Sigmoid colon (tissue), 6 donors: ENCODE measurements at regions not wholly inside any gene's neighbourhood (a gene's known extent, or its start where the extent isn't known, plus 50 kb on each side); places are given as distances from the start of the nearest gene placed in this dataset.
"Not testable (repeated sequence)": the region's sequence is repeated elsewhere in the genome, so short reads cannot be mapped to it uniquely, and the experiment has no call there.

Experiments
- DNase-seq: peaks from one replicate; pipeline ENCODE4 v3.0.0-alpha.2; 2019
- H3K27ac ChIP-seq, 4 donors: fragments of 200-600 bp; sonication (generic); one replicate each; pipeline ENCODE4 v1.5.1; 2016 to 2019; ENCODE audit warnings: mild to moderate bottlenecking in 1 of 4
- H3K27me3 ChIP-seq, 3 donors: fragments of 200-600 bp; sonication (generic); one replicate each; pipeline ENCODE4 v1.5.1; 2019; ENCODE audit warnings: mild to moderate bottlenecking in 1 of 3
- H3K36me3 ChIP-seq, 4 donors: fragments of 200-600 bp; sonication (generic); one replicate each; pipeline ENCODE4 v1.5.1; 2016 to 2019
- H3K4me1 ChIP-seq, 4 donors: fragments of 200-600 bp; sonication (generic); one replicate each; pipeline ENCODE4 v1.5.1; 2017 to 2019
- H3K4me3 ChIP-seq, 4 donors: fragments of 200-600 bp; sonication (generic); one replicate each; pipeline ENCODE4 v1.5.1; 2017 to 2019; ENCODE audit warnings: mild to moderate bottlenecking in 2 of 4, moderate library complexity in 1 of 4
- H3K9me3 ChIP-seq, 4 donors: fragments of 200-600 bp in 3 of 4; sonication (generic) in 3 of 4; one replicate each; pipeline versions ENCODE4 v1.5.1 to v1.6.1; 2013 to 2019
- CTCF ChIP-seq, 4 experiments: fragments of 450-650 bp in 3 of 4; fragments of 200-600 bp in 1 of 4; IDR thresholded peaks; one replicate each; pipeline ENCODE4 v1.5.1; 2016 to 2019; ENCODE audit warnings: antibody characterized with exemption in 4 of 4, mild to moderate bottlenecking in 3 of 4, moderate library complexity in 2 of 4
- EP300 ChIP-seq, 4 donors: sonication (generic); formaldehyde crosslinking; IDR thresholded peaks; one replicate each; pipeline ENCODE4 v1.6.1; 2017; ENCODE audit warnings: antibody characterized with exemption in 4 of 4
- POLR2A ChIP-seq, 2 donors: fragments of 450-650 bp; IDR thresholded peaks; one replicate each; pipeline ENCODE4 v1.6.1; 2016; ENCODE audit warnings: antibody characterized with exemption in 2 of 2, mild to moderate bottlenecking in 2 of 2, moderate library complexity in 2 of 2
- POLR2AphosphoS5 ChIP-seq, 4 donors: sonication (generic); formaldehyde crosslinking; IDR thresholded peaks; one replicate each; pipeline ENCODE4 v1.6.1; 2017; ENCODE audit warnings: antibody characterized with exemption in 4 of 4
- WGBS, 2 donors: extraction: QIAGEN DNeasy Blood & Tissue Kit; methylation state at CpG; one replicate each; pipeline ENCODE4 v1.1.7; 2013; 5-methylcytosine and 5-hydroxymethylcytosine counted together
- intact Hi-C: fragments of 100-400 bp; cut with DNase I; formaldehyde crosslinking; loops from one replicate; pipeline ENCODE4 v1.15.1; 2023
- donor health status: healthy with polysubstance abuse.
- donor health status: healthy.

GRCh38 chr12:25320123-25321006 lies 69.6 kb upstream of the KRAS start:
- Histone ChIP-seq H3K9me3 (no peaks in the 10 kb centered on the region), H3K27me3 (no peaks in the 10 kb centered on the region), H3K4me1 (peaks cover 0 to 7% (median 0%) of the 10 kb centered on the region in 4 donors), H3K4me3 (no peak overlapping the region), H3K27ac (no peak overlapping the region), H3K36me3 (no peaks in the 10 kb centered on the region)
- TF ChIP-seq POLR2AphosphoS5 (IDR thresholded peaks at IDR 0.05) (no peak), POLR2A (IDR thresholded peaks at IDR 0.05) (no peak), CTCF (IDR thresholded peaks at IDR 0.05) (no peak), EP300 (IDR thresholded peaks at IDR 0.05) (no peak)
- intact Hi-C loops: no loop called here
- no peak for DNase-seq
- WGBS, 2 donors: 31 to 32% methylated on average over 5 of the region's 5 CpGs

GRCh38 chr12:25319233-25319984 lies 68.7 kb upstream of the KRAS start:
- no peaks in the 10 kb centered on the region for H3K36me3 ChIP-seq
- intact Hi-C loops: no loop called here
- H3K27me3 ChIP-seq: no peaks in the 10 kb centered on the region
- no peak overlapping the region for H3K4me3 ChIP-seq
- DNase-seq: no peak
- H3K9me3 ChIP-seq: no peaks in the 10 kb centered on the region
- TF ChIP-seq POLR2AphosphoS5 (IDR thresholded peaks at IDR 0.05): no peak
- H3K27ac ChIP-seq: no peak overlapping the region
- WGBS, 2 donors: 91% methylated on average over 7 of the region's 7 CpGs
- H3K4me1 ChIP-seq: peaks cover 0 to 7% (median 0%) of the 10 kb centered on the region in 4 donors

- Histone ChIP-seq H3K36me3 (no peaks in the 10 kb centered on the region), H3K4me1 (peaks cover 0 to 7% (median 0%) of the 10 kb centered on the region in 4 donors), H3K27me3 (no peaks in the 10 kb centered on the region), H3K9me3 (no peaks in the 10 kb centered on the region), H3K27ac (no peak overlapping the region), H3K4me3 (no peak overlapping the region)
- 22 to 59% methylated on average over 4 of the region's 4 CpGs for WGBS, 2 donors
- intact Hi-C loops: no loop called here
- no peak for DNase-seq
- TF ChIP-seq EP300 (IDR thresholded peaks at IDR 0.05) (no peak), POLR2A (IDR thresholded peaks at IDR 0.05) (no peak), POLR2AphosphoS5 (IDR thresholded peaks at IDR 0.05) (no peak), CTCF (IDR thresholded peaks at IDR 0.05) (no peak)
These were observed 66.8 kb upstream of the KRAS start for GRCh38 chr12:25317553-25317952.

- no peak overlapping the region for H3K27ac ChIP-seq
These were observed 64.7 kb upstream of the KRAS start for GRCh38 chr12:25315388-25315787.

GRCh38 chr12:25313266-25313990 lies 62.7 kb upstream of the KRAS start:
- H3K36me3 ChIP-seq, intact Hi-C loops, H3K9me3 ChIP-seq, DNase-seq, H3K4me1 ChIP-seq, H3K4me3 ChIP-seq, H3K27ac ChIP-seq, H3K27me3 ChIP-seq: not testable (repeated sequence)
- 81 to 93% methylated on average over 4 of the region's 4 CpGs for WGBS, 2 donors

More at GRCh38 chr12:25315388-25315787, 64.7 kb upstream of the KRAS start:
- intact Hi-C loops: no loop called here
- Histone ChIP-seq H3K4me3 (no peak overlapping the region), H3K9me3 (no peaks in the 10 kb centered on the region), H3K4me1 (peaks cover 0 to 7% (median 0%) of the 10 kb centered on the region in 4 donors), H3K36me3 (no peaks in the 10 kb centered on the region), H3K27me3 (no peaks in the 10 kb centered on the region)
- TF ChIP-seq CTCF (IDR thresholded peaks at IDR 0.05) (no peak), EP300 (IDR thresholded peaks at IDR 0.05) (no peak), POLR2A (IDR thresholded peaks at IDR 0.05) (no peak), POLR2AphosphoS5 (IDR thresholded peaks at IDR 0.05) (no peak)
- DNase-seq: no peak
